ENCODE measurements at regions not wholly inside any gene's neighbourhood (a gene's known extent, or its start where the extent isn't known, plus 50 kb on each side); places are given as distances from the start of the nearest gene placed in this dataset.

GRCh38 chr9:31535651-31536050 is 848.8 kb upstream of the ACO1 start:
- intact Hi-C loops (cut with DNase I) = no loop called here
- H3K36me3 ChIP-seq = no peaks in the 10 kb centered on the region
- no peaks in the 10 kb centered on the region for H3K27me3 ChIP-seq
- H3K9me3 ChIP-seq = no peaks in the 10 kb centered on the region
- no peak for DNase-seq
- no peak for TF ChIP-seq EP300 (IDR thresholded peaks at IDR 0.05)
- TF ChIP-seq, protein P1, sequence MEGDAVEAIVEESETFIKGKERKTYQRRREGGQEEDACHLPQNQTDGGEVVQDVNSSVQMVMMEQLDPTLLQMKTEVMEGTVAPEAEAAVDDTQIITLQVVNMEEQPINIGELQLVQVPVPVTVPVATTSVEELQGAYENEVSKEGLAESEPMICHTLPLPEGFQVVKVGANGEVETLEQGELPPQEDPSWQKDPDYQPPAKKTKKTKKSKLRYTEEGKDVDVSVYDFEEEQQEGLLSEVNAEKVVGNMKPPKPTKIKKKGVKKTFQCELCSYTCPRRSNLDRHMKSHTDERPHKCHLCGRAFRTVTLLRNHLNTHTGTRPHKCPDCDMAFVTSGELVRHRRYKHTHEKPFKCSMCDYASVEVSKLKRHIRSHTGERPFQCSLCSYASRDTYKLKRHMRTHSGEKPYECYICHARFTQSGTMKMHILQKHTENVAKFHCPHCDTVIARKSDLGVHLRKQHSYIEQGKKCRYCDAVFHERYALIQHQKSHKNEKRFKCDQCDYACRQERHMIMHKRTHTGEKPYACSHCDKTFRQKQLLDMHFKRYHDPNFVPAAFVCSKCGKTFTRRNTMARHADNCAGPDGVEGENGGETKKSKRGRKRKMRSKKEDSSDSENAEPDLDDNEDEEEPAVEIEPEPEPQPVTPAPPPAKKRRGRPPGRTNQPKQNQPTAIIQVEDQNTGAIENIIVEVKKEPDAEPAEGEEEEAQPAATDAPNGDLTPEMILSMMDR (IDR thresholded peaks at IDR 0.05) = no peak
- no peak for TF ChIP-seq POLR2A (IDR thresholded peaks at IDR 0.05)
- TF ChIP-seq POLR2AphosphoS5 (IDR thresholded peaks at IDR 0.05) = no peak
- no peak overlapping the region for H3K4me3 ChIP-seq
- no peak overlapping the region for H3K27ac ChIP-seq
- H3K4me1 ChIP-seq = peaks cover 0 to 16% (median 5%) of the 10 kb centered on the region in 4 donors
- 82 to 86% methylated on average over 2 of the region's 2 CpGs for WGBS, 2 donors

DNA sequence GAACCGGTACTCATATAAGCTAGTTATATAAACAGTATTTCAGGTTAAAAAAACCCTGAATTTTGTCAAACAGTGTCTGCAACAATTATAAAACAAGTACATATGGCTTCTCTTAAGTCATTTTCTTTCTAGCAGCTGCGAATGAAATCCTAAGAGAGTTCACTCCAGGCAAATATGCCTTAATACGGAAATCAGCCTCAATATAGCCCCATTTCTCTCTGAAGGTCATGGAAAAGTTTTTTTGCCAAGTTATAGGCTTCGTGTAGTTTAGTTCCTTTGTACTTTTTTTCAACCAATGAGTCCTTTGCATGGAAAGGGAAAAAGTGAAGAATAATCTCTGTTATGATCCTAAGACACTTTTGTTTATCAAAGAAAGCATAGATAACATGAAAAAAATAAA is 848.0 kb upstream of the ACO1 start:
- no peaks in the 10 kb centered on the region for H3K36me3 ChIP-seq
- no peaks in the 10 kb centered on the region for H3K27me3 ChIP-seq
- peaks cover 0 to 17% (median 9%) of the 10 kb centered on the region in 4 donors for H3K4me1 ChIP-seq
- DNase-seq = no peak
- no peak overlapping the region for H3K27ac ChIP-seq
- no peaks in the 10 kb centered on the region for H3K9me3 ChIP-seq
- no peak overlapping the region for H3K4me3 ChIP-seq
- TF ChIP-seq, protein P1 (IDR thresholded peaks at IDR 0.05) = no peak
- TF ChIP-seq EP300 (IDR thresholded peaks at IDR 0.05) = no peak
- WGBS, 2 donors = 63 to 74% methylated on average over 4 of the region's 4 CpGs
- intact Hi-C loops (cut with DNase I) = no loop called here

- no peak overlapping the region for H3K4me3 ChIP-seq
- H3K9me3 ChIP-seq = no peaks in the 10 kb centered on the region
- 37 to 58% methylated on average over 4 of the region's 4 CpGs for WGBS, 2 donors
- DNase-seq = no peak
- no peak overlapping the region for H3K27ac ChIP-seq
- TF ChIP-seq, protein P1 (IDR thresholded peaks at IDR 0.05) = no peak
- no peak for TF ChIP-seq EP300 (IDR thresholded peaks at IDR 0.05)
- no peak for TF ChIP-seq POLR2A (IDR thresholded peaks at IDR 0.05)
- TF ChIP-seq POLR2AphosphoS5 (IDR thresholded peaks at IDR 0.05) = no peak
- H3K27me3 ChIP-seq = no peaks in the 10 kb centered on the region
- intact Hi-C loops (cut with DNase I) = no loop called here
- peaks cover 0 to 26% (median 21%) of the 10 kb centered on the region in 4 donors for H3K4me1 ChIP-seq
- H3K36me3 ChIP-seq = no peaks in the 10 kb centered on the region
Observed at GRCh38 chr9:31541721-31542281, 842.6 kb upstream of the ACO1 start.

DNA sequence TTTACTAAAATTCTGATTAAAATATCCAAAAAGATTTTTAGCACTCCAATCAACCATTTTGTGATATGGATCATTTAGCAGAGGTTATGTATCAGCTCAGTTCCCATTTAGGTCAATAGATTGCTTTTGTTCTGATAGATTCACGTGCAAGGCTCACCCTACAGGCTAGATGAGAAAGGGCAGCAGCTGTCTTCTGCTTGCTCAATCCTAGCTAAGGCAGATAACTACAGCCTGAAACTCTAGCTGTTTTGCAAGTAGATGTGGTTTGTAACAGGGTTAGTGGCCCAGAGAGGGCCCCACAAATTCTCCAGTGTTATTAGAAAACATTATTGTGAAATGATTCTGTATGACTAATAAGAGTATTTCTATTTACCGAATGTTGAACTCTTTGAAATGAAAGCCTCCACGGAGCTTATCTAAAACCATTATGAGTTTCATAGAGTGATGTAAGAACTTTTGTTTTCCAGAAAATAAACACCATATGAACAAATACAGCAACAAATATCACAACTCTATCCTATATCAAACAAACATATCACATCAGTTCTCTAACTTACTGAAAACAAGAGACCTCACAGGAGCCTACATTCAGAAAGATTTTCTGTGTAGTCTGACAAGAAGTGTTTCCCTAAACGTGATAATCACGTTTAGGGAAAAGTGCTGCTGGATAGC is 841.9 kb upstream of the ACO1 start:
- peak; percentile 60 for DNase-seq
- Histone ChIP-seq H3K27ac (no peak overlapping the region), H3K27me3 (no peaks in the 10 kb centered on the region), H3K4me3 (no peak overlapping the region), H3K9me3 (no peaks in the 10 kb centered on the region), H3K36me3 (no peaks in the 10 kb centered on the region), H3K4me1 (peaks cover 0 to 23% (median 20%) of the 10 kb centered on the region in 4 donors)
- intact Hi-C loops (cut with DNase I) = no loop called here
- TF ChIP-seq POLR2AphosphoS5 (IDR thresholded peaks at IDR 0.05) (no peak), EP300 (IDR thresholded peaks at IDR 0.05) (no peak), POLR2A (IDR thresholded peaks at IDR 0.05) (no peak)
- TF ChIP-seq, protein P1 (IDR thresholded peaks at IDR 0.05) = peak in 2 of 4 experiments; percentile 15 to 32
- WGBS, 2 donors = 29 to 50% methylated on average over 5 of the region's 5 CpGs

All from sigmoid colon (tissue), 6 donors.